DOHH2 (cell line): ENCODE measurements at regions not wholly inside any gene's neighbourhood (a gene's known extent, or its start where the extent isn't known, plus 50 kb on each side); places are given as distances from the start of the nearest gene placed in this dataset.

ENCODE experiments used
- H3F3A ChIP-seq: fragments of 200-600 bp; sonication (generic), shearing (Covaris generic); 2 replicates; pipeline ENCODE4 v1.6.0; 2016; ENCODE audit warnings: antibody characterized with exemption, mild to moderate bottlenecking; ENCODE audit not compliant: control insufficient read depth, insufficient read depth
- H3K27ac ChIP-seq: fragments of 200-600 bp; sonication (generic); 2 replicates; pipeline ENCODE4 v1.5.1; 2014; ENCODE audit warnings: low read depth, mild to moderate bottlenecking, low read length, moderate library complexity
- H3K27me3 ChIP-seq: fragments of 200-600 bp; sonication (generic); 2 replicates; pipeline ENCODE4 v1.6.1; 2014; ENCODE audit warnings: mild to moderate bottlenecking, low read length, mixed read lengths; ENCODE audit not compliant: control insufficient read depth
- H3K36me3 ChIP-seq: fragments of 200-600 bp; sonication (generic); 2 replicates; pipeline ENCODE4 v1.6.1; 2014; ENCODE audit warnings: mild to moderate bottlenecking, low read length, moderate library complexity, mixed read lengths; ENCODE audit not compliant: control insufficient read depth
- H3K4me1 ChIP-seq: fragments of 200-600 bp; sonication (generic); 2 replicates; pipeline ENCODE4 v1.6.1; 2014; ENCODE audit warnings: mild to moderate bottlenecking, low read length, mixed read lengths; ENCODE audit not compliant: control insufficient read depth
- H3K4me2 ChIP-seq: fragments of 200-600 bp; sonication (generic); 2 replicates; pipeline ENCODE4 v1.6.0; 2014; ENCODE audit warnings: mild to moderate bottlenecking, low read length, moderate library complexity
- H3K4me3 ChIP-seq: fragments of 200-600 bp; sonication (generic); 2 replicates; pipeline ENCODE4 v1.5.1; 2014; ENCODE audit warnings: mild to moderate bottlenecking, low read length, mixed read lengths
- H3K79me2 ChIP-seq: fragments of 200-600 bp; sonication (generic); 2 replicates; pipeline ENCODE4 v1.6.1; 2014; ENCODE audit warnings: mild to moderate bottlenecking, low read length, mixed read lengths; ENCODE audit not compliant: control insufficient read depth
- H3K9me2 ChIP-seq: fragments of 200-600 bp; sonication (generic); replicated peaks from 2 replicates; pipeline ENCODE4 v1.6.1; 2014; ENCODE audit warnings: mild to moderate bottlenecking, low read length, mixed read lengths; ENCODE audit not compliant: control insufficient read depth
- H3K9me3 ChIP-seq: fragments of 200-600 bp; sonication (generic); 2 replicates; pipeline ENCODE4 v1.6.1; 2014; ENCODE audit warnings: antibody characterized with exemption, low read length, mixed read lengths; ENCODE audit not compliant: control insufficient read depth, insufficient read depth
- H4K20me1 ChIP-seq: fragments of 200-600 bp; sonication (generic); 2 replicates; pipeline ENCODE4 v1.6.0; 2014; ENCODE audit warnings: low read depth, mild to moderate bottlenecking, antibody characterized with exemption, low read length, moderate library complexity; ENCODE audit not compliant: control insufficient read depth, insufficient read depth
- EZH2phosphoT487 ChIP-seq: fragments of 200-600 bp; sonication (generic); IDR thresholded peaks from 2 replicates; pipeline ENCODE4 v1.6.1; 2017; ENCODE audit warnings: borderline replicate concordance, mild to moderate bottlenecking, antibody characterized with exemption, low read length, moderate library complexity, mixed read lengths
- TF ChIP-seq, protein P1 (sequence below): fragments of 200-600 bp; sonication (generic); IDR thresholded peaks from one replicate; pipeline ENCODE4 v1.5.1; 2014; ENCODE audit warnings: antibody characterized with exemption, mild to moderate bottlenecking, low read depth, low read length; ENCODE audit not compliant: poor library complexity, severe bottlenecking

DNA sequence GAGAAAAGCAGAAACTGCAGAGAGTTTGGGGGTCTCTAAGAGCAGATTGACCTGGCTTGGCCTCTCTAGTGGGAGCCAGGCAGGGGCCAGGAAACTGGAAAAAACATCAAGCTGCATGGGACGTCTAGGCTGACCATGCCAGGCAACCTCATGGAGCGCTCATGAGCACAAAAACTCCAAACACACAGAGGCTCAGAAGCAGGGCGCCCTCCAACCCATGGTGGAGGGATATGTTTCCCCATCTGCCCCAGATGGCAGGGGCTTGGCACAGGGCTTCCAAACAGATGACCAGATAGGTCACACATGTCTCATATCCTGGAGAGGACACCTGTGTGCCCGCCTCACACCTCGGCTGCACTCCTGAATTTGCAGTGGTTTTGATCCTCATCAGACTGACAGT is 879.0 kb downstream of the UQCRFS1 start:
- Histone ChIP-seq H3K4me2 (no peak overlapping the region), H3K9me2 (no peaks in the 10 kb centered on the region), H3K79me2 (no peaks in the 10 kb centered on the region), H3K4me3 (no peak overlapping the region), H3F3A (no peaks in the 10 kb centered on the region), H3K9me3 (no peaks in the 10 kb centered on the region), H3K36me3 (no peaks in the 10 kb centered on the region), H3K27me3 (no peaks in the 10 kb centered on the region), H3K4me1 (no peaks in the 10 kb centered on the region), H4K20me1 (no peaks in the 10 kb centered on the region), H3K27ac (no peak overlapping the region)
- TF ChIP-seq, protein P1, sequence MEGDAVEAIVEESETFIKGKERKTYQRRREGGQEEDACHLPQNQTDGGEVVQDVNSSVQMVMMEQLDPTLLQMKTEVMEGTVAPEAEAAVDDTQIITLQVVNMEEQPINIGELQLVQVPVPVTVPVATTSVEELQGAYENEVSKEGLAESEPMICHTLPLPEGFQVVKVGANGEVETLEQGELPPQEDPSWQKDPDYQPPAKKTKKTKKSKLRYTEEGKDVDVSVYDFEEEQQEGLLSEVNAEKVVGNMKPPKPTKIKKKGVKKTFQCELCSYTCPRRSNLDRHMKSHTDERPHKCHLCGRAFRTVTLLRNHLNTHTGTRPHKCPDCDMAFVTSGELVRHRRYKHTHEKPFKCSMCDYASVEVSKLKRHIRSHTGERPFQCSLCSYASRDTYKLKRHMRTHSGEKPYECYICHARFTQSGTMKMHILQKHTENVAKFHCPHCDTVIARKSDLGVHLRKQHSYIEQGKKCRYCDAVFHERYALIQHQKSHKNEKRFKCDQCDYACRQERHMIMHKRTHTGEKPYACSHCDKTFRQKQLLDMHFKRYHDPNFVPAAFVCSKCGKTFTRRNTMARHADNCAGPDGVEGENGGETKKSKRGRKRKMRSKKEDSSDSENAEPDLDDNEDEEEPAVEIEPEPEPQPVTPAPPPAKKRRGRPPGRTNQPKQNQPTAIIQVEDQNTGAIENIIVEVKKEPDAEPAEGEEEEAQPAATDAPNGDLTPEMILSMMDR, result no peak
- no peak for TF ChIP-seq EZH2phosphoT487

DNA sequence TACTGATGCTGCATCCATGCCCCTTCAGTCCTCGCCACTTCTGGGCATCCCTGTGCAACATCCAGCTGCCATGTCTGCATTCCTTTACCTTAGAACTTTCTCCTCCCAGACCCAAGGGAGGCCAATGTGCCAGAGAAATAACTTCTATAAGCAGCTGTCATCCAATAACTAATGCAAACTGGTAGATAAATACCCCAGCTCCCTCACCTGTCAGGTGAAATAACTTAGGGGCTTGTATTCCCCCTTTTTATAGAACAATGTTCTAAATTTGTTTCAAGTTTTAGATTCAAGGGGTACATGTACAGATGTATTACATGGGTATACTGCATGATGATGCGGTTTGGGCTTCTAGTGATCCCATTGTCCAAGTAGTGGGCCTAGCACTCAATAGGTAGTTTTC is 880.1 kb downstream of the UQCRFS1 start:
- no peak overlapping the region for H3K27ac ChIP-seq
- no peak overlapping the region for H3K4me2 ChIP-seq
- no peaks in the 10 kb centered on the region for H3K36me3 ChIP-seq
- H3K27me3 ChIP-seq, result no peaks in the 10 kb centered on the region
- H3F3A ChIP-seq, result no peaks in the 10 kb centered on the region
- no peaks in the 10 kb centered on the region for H4K20me1 ChIP-seq
- no peaks in the 10 kb centered on the region for H3K9me3 ChIP-seq
- no peaks in the 10 kb centered on the region for H3K4me1 ChIP-seq
- H3K79me2 ChIP-seq, result no peaks in the 10 kb centered on the region
- H3K4me3 ChIP-seq, result no peak overlapping the region
- no peak for TF ChIP-seq EZH2phosphoT487
- TF ChIP-seq, protein P1, result no peak
- no peaks in the 10 kb centered on the region for H3K9me2 ChIP-seq

DNA sequence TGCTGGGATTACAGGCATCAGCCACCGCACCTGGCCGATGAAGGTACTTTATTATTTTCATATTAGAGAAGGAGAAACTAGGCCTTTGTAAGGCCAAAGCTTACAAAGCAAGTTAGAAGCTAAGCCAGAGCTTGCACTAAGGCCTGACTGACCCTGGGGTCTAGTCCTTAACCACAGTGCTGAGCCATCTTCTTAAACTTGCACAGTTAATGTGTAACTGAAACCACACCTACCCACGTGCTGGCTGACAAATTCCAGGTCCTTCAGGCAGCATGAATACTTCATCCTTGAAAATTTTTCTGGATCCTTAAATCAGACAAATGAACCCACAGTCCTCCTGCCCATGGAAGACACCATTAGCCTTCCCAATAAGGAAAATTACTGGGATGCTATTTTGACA is 880.6 kb downstream of the UQCRFS1 start:
- Histone ChIP-seq H3K36me3 (no peaks in the 10 kb centered on the region), H3K4me3 (no peak overlapping the region)

More for the DNA sequence above, 880.6 kb downstream of the UQCRFS1 start:
- Histone ChIP-seq H3K4me2 (no peak overlapping the region), H3K9me2 (no peaks in the 10 kb centered on the region), H4K20me1 (no peaks in the 10 kb centered on the region), H3F3A (no peaks in the 10 kb centered on the region), H3K27ac (no peak overlapping the region), H3K9me3 (no peaks in the 10 kb centered on the region), H3K4me1 (no peaks in the 10 kb centered on the region), H3K27me3 (no peaks in the 10 kb centered on the region), H3K79me2 (no peaks in the 10 kb centered on the region)
- TF ChIP-seq EZH2phosphoT487, result no peak
- TF ChIP-seq, protein P1, result no peak
